ENCODE measurements at regions not wholly inside any gene's neighbourhood (a gene's known extent, or its start where the extent isn't known, plus 50 kb on each side); places are given as distances from the start of the nearest gene placed in this dataset.
"Not testable (repeated sequence)": the region's sequence is repeated elsewhere in the genome, so short reads cannot be mapped to it uniquely, and the experiment has no call there.

DNA sequence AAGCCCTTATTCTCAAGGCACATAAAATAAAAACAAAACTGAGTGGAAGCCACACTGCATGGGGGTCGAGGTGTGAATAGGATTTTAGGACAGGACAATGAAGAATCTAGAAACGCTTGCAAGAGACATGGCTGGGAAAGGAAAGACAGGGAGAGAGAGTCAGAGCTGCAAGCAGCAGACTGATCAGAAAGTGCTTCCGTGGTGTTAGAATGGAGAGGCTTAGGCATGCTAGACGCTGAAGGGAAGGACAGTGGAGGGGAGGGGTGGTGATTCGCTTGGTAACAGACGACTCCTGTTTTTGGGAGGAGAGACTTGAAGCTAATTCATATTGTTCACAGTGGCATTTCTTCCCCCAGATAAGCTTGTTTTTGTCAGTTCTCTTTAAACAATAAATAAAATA, 173.5 kb downstream of the AIPL1 start:
- Histone ChIP-seq H3K27me3 (ENCODE audit: control insufficient read depth, insufficient read depth, low read length) (peaks cover 2% of the 10 kb centered on the region), H3K4me3 (ENCODE audit: low read length) (no peak overlapping the region), H3K4me1 (ENCODE audit: control insufficient read depth, insufficient read depth, low read length) (no peaks in the 10 kb centered on the region), H3K36me3 (ENCODE audit: control insufficient read depth, insufficient read depth, low read length) (no peaks in the 10 kb centered on the region), H3K9me3 (ENCODE audit: control insufficient read depth, low read depth, low read length) (no peaks in the 10 kb centered on the region), H3K27ac (ENCODE audit: low read length) (no peak overlapping the region)
- no peak for DNase-seq
- 27% methylated on average over 2 of the region's 6 CpGs for WGBS (ENCODE audit: insufficient coverage, low lambda C conversion rate)

DNA sequence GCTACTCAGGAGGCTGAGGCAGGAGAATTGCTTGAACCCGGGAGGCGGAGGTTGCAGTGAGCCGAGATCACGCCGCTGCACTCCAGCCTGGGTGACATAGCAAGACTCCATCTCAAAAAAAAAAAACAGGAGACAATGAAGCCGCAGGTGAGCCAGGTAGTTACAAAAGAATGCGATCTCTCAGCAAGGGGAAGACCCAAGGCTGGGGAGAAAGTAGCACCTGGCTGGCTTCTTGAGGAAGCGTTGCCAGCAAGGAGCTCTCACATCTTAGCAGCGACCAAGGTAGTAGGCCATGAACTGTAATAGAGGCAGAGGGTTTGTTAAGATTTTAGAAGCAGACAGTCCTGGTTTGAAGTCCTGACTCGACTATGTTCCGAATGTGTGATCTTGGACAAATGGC, 175.0 kb downstream of the AIPL1 start:
- Histone ChIP-seq H3K4me3 (ENCODE audit: low read length) (no peak overlapping the region), H3K27me3 (ENCODE audit: control insufficient read depth, insufficient read depth, low read length) (peaks cover 2% of the 10 kb centered on the region), H3K4me1 (ENCODE audit: control insufficient read depth, insufficient read depth, low read length) (no peaks in the 10 kb centered on the region), H3K27ac (ENCODE audit: low read length) (no peak overlapping the region), H3K36me3 (ENCODE audit: control insufficient read depth, insufficient read depth, low read length) (no peaks in the 10 kb centered on the region), H3K9me3 (ENCODE audit: control insufficient read depth, low read depth, low read length) (no peaks in the 10 kb centered on the region)
- no peak for DNase-seq
- WGBS (ENCODE audit: insufficient coverage, low lambda C conversion rate) = no CpG with 5 or more reads among the region's 11 CpGs

DNA sequence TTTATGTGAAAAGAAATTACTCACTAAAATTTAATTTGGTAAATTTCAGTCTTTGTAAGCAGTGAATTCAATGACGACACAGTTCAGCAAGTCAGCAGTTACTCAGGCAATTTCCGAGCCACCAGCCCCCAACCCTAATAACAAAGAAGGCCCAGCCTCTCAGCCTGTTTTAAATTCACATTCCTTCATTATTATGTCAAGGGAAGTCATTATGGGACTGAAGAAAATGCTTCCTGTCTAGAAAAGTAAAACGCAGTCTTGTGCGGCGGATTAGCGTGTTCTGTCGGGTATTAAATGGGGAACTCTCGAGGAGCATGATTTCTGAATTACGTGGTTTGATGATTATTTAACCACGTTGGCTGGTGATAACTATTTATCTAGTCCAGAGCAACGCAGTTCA, 177.6 kb downstream of the AIPL1 start:
- H3K4me1 ChIP-seq (ENCODE audit: control insufficient read depth, insufficient read depth, low read length) = no peaks in the 10 kb centered on the region

DNA sequence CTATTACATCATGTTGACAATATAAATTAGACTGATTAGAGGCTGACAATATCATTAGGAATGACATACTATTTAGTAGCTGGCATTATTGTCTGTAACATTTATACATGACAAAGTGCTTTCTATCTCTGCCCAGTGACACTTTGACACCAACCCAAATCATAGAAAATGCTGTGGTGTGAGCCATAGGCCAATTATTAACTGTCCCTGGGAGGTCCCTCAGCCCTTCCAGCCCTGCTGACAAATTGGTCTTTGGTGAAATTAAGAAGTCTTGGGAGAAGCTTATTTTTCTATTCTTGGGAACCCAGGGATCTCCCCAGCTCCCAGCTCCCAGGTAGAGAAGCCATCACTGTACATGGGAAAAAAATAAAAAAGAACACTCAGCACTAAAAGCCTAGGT, 179.6 kb downstream of the AIPL1 start:
- DNase-seq = no peak
- no peaks in the 10 kb centered on the region for H3K36me3 ChIP-seq (ENCODE audit: control insufficient read depth, insufficient read depth, low read length)
- no peaks in the 10 kb centered on the region for H3K9me3 ChIP-seq (ENCODE audit: control insufficient read depth, low read depth, low read length)
- no peaks in the 10 kb centered on the region for H3K4me1 ChIP-seq (ENCODE audit: control insufficient read depth, insufficient read depth, low read length)
- peaks cover 2% of the 10 kb centered on the region for H3K27me3 ChIP-seq (ENCODE audit: control insufficient read depth, insufficient read depth, low read length)
- no peak overlapping the region for H3K4me3 ChIP-seq (ENCODE audit: low read length)
- H3K27ac ChIP-seq (ENCODE audit: low read length) = no peak overlapping the region

More for the DNA sequence above, 177.6 kb downstream of the AIPL1 start:
- Histone ChIP-seq H3K27me3 (ENCODE audit: control insufficient read depth, insufficient read depth, low read length) (peaks cover 2% of the 10 kb centered on the region), H3K9me3 (ENCODE audit: control insufficient read depth, low read depth, low read length) (no peaks in the 10 kb centered on the region), H3K27ac (ENCODE audit: low read length) (no peak overlapping the region), H3K4me3 (ENCODE audit: low read length) (no peak overlapping the region), H3K36me3 (ENCODE audit: control insufficient read depth, insufficient read depth, low read length) (no peaks in the 10 kb centered on the region)
- WGBS (ENCODE audit: insufficient coverage, low lambda C conversion rate) = 50% methylated on average over 1 of the region's 11 CpGs
- DNase-seq = no peak

DNA sequence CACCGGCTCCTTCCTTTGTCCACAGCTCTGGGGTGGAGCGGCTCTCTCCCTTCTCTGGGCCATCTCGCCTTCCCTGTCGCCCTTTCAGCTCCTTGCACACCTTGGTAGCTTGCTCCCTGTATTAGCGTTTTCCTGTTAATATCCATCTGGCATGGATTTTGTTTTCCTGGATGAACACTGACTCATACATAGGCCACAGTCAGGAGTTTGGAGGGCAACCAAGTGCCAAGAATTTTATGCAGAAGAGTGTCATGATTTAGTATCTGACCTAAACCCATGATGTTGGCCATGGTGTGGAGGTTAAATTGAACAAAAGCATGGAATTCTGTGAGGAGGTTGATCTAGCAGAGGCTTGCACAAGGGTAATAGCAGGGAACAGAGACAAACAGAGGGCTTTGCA, 180.9 kb downstream of the AIPL1 start:
- no CpG with 5 or more reads among the region's 5 CpGs for WGBS (ENCODE audit: insufficient coverage, low lambda C conversion rate)
- H3K9me3 ChIP-seq (ENCODE audit: control insufficient read depth, low read depth, low read length) = no peaks in the 10 kb centered on the region
- H3K36me3 ChIP-seq (ENCODE audit: control insufficient read depth, insufficient read depth, low read length) = no peaks in the 10 kb centered on the region
- DNase-seq = no peak
- H3K4me3 ChIP-seq (ENCODE audit: low read length) = no peak overlapping the region
- no peaks in the 10 kb centered on the region for H3K4me1 ChIP-seq (ENCODE audit: control insufficient read depth, insufficient read depth, low read length)
- peaks cover 2% of the 10 kb centered on the region for H3K27me3 ChIP-seq (ENCODE audit: control insufficient read depth, insufficient read depth, low read length)
- H3K27ac ChIP-seq (ENCODE audit: low read length) = no peak overlapping the region

DNA sequence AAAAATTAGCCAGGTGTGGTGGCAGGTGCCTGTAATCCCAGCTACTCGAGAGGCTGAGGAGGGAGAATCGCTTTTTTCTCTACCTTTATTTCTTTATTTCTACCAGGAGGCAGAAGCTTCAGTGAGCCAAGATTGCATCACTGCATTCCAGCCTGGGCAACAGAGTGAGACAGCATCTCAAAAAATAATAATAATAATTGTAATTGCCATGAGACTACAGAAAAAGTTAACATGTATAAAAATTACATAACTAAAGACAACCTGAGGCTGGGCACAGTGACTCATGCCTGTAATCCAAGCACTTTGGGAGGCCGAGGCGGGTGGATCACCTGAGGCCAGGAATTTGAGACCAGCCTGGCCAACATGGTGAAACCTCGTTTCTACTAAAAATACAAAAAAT, 181.5 kb downstream of the WSCD1 start:
- not testable (repeated sequence) for DNase-seq; H3K27me3 ChIP-seq (ENCODE audit: control insufficient read depth, insufficient read depth, low read length); H3K36me3 ChIP-seq (ENCODE audit: control insufficient read depth, insufficient read depth, low read length); H3K9me3 ChIP-seq (ENCODE audit: control insufficient read depth, low read depth, low read length); H3K4me1 ChIP-seq (ENCODE audit: control insufficient read depth, insufficient read depth, low read length); H3K27ac ChIP-seq (ENCODE audit: low read length); H3K4me3 ChIP-seq (ENCODE audit: low read length)
- no CpG with 5 or more reads among the region's 5 CpGs for WGBS (ENCODE audit: insufficient coverage, low lambda C conversion rate)

DNA sequence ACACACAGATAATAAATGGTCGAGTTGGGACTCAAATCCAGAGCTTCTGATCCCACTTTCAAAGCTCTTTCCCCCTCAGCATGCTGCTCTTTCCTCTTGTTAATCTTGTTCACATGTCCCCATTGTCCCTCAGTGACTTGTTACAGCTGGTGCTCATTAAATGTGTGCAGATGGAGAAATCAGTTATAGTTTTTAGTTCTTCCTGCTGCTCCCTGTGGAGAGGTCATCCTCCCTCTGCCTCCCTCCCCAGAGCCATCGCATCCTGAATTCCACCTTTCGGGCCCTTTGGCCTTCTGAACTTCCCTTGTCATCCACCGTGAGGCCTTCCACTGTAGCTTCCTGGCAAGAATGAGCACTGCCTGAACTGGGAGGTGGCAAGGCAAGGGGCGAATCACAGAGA, 179.6 kb downstream of the WSCD1 start:
- WGBS (ENCODE audit: insufficient coverage, low lambda C conversion rate) = 73% methylated on average over 3 of the region's 5 CpGs
- Histone ChIP-seq H3K4me3 (ENCODE audit: low read length) (no peak overlapping the region), H3K4me1 (ENCODE audit: control insufficient read depth, insufficient read depth, low read length) (no peaks in the 10 kb centered on the region), H3K27me3 (ENCODE audit: control insufficient read depth, insufficient read depth, low read length) (no peaks in the 10 kb centered on the region), H3K9me3 (ENCODE audit: control insufficient read depth, low read depth, low read length) (no peaks in the 10 kb centered on the region), H3K36me3 (ENCODE audit: control insufficient read depth, insufficient read depth, low read length) (no peaks in the 10 kb centered on the region), H3K27ac (ENCODE audit: low read length) (no peak overlapping the region)
- DNase-seq = no peak

DNA sequence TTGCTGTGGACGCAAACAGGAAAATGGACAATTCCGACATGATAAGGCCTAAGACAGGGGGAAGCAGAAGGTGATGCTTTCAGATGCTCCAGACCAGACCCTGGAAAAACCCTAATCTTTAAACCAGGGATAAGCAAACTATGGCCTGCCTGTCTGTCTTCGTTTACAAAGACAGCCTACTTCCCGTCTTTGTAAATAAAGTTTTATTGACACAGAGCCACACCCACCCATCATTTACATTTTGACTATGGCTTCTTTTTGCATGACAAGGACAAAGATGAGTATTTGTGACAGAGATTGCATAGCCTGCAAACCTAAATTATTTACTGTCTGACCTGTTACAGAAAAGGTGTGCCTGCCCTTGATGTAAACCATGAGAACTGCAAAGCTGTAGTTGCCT, 177.9 kb downstream of the WSCD1 start:
- H3K27ac ChIP-seq (ENCODE audit: low read length) = no peak overlapping the region
- no peak overlapping the region for H3K4me3 ChIP-seq (ENCODE audit: low read length)
- WGBS (ENCODE audit: insufficient coverage, low lambda C conversion rate) = 55% methylated on average over 2 of the region's 4 CpGs
- DNase-seq = no peak
- H3K9me3 ChIP-seq (ENCODE audit: control insufficient read depth, low read depth, low read length) = no peaks in the 10 kb centered on the region
- no peaks in the 10 kb centered on the region for H3K36me3 ChIP-seq (ENCODE audit: control insufficient read depth, insufficient read depth, low read length)
- H3K4me1 ChIP-seq (ENCODE audit: control insufficient read depth, insufficient read depth, low read length) = no peaks in the 10 kb centered on the region
- no peaks in the 10 kb centered on the region for H3K27me3 ChIP-seq (ENCODE audit: control insufficient read depth, insufficient read depth, low read length)

DNA sequence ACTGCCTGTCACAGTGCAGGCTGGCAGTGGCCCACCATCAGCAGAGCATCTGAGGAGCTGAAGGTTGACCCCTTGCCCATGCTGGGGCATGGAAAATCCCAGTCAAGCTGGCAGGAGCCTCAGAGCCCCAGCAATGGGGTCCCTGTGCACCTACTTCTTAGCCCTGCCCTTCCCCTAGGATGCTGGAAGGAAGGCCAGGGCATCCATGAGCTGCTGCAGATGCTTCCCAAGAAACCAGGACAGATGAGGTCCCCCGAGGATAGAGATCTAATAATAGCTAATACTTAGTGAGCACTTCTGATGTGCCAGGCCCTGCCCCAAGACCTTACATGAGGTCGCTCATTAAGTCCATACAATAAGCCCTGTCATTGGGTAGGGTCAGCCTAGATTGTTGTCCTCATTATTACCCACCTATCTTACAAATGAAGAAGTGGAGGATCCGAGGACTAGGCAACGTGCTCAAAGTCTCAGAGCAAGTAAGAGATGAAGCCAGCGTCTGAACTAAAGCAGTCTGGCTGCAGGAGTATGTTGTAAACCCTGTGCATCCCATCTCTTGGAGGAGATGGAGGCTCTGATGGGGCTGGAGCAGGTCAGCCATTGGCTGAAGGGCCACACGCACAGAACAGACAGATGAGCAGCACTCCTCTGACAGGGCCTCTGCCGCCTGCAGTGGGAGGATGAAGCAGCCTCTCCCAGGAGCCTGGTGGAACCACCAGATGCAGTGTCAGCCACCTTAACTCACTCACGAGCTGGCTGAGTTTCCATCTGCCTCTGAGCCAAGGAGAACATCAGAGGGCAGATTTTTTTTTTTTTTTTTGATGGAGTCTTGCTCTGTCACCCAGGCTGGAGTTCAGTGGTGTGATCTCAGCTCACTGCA, 175.4 kb downstream of the WSCD1 start:
- H3K4me1 ChIP-seq (ENCODE audit: control insufficient read depth, insufficient read depth, low read length) = no peaks in the 10 kb centered on the region
- H3K36me3 ChIP-seq (ENCODE audit: control insufficient read depth, insufficient read depth, low read length) = no peaks in the 10 kb centered on the region
- WGBS (ENCODE audit: insufficient coverage, low lambda C conversion rate) = 100% methylated on average over 1 of the region's 8 CpGs

DNA sequence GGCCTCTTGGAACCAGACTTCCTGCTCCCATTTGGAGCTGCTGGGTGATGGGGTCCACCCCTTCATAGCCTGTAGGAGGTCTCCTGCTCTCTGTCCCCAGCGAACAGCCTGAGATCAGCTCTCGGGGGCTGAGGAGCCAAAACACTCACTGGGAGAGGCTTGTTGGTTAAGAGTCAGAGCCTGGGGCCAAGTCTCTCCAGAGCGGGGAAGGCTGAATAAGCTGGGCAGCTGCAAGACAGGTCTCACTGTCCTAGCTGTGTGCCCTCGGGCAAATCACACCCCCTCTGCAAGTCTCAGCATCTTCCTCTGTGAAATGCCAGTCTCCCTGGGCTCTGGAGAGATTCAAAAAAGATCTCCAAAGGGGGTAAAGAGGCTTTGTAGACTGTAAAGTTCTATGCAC, 174.6 kb downstream of the WSCD1 start:
- Histone ChIP-seq H3K4me3 (ENCODE audit: low read length) (no peak overlapping the region), H3K36me3 (ENCODE audit: control insufficient read depth, insufficient read depth, low read length) (no peaks in the 10 kb centered on the region), H3K27me3 (ENCODE audit: control insufficient read depth, insufficient read depth, low read length) (no peaks in the 10 kb centered on the region), H3K4me1 (ENCODE audit: control insufficient read depth, insufficient read depth, low read length) (no peaks in the 10 kb centered on the region), H3K27ac (ENCODE audit: low read length) (no peak overlapping the region), H3K9me3 (ENCODE audit: control insufficient read depth, low read depth, low read length) (no peaks in the 10 kb centered on the region)
- DNase-seq = no peak
- WGBS (ENCODE audit: insufficient coverage, low lambda C conversion rate) = no CpG with 5 or more reads among the region's 4 CpGs

More for the DNA sequence above, 175.4 kb downstream of the WSCD1 start:
- H3K27ac ChIP-seq (ENCODE audit: low read length) = no peak overlapping the region
- no peak for DNase-seq
- no peaks in the 10 kb centered on the region for H3K27me3 ChIP-seq (ENCODE audit: control insufficient read depth, insufficient read depth, low read length)
- no peaks in the 10 kb centered on the region for H3K9me3 ChIP-seq (ENCODE audit: control insufficient read depth, low read depth, low read length)
- no peak overlapping the region for H3K4me3 ChIP-seq (ENCODE audit: low read length)

DNA sequence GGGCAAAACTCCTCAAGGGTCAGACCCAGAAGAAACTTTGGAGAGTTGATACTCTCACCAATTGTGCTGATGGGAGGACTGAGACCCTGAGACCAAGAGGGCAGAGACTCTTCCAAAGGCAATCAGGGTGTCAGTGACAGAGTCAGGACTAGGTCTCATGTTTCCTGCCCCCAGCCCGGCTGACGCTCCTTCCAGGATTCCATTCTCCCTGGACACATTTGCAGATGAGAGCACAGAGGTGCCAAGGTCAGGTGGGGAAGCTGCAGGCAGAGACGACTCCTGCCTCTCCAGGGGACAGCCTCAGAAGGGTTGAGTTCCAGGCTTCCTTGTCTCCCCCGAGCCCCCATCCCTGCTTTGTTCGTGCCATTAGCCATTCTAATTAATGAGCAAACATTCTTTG, 174.1 kb downstream of the WSCD1 start:
- Histone ChIP-seq H3K27me3 (ENCODE audit: control insufficient read depth, insufficient read depth, low read length) (no peaks in the 10 kb centered on the region), H3K4me1 (ENCODE audit: control insufficient read depth, insufficient read depth, low read length) (no peaks in the 10 kb centered on the region), H3K27ac (ENCODE audit: low read length) (no peak overlapping the region), H3K36me3 (ENCODE audit: control insufficient read depth, insufficient read depth, low read length) (no peaks in the 10 kb centered on the region), H3K4me3 (ENCODE audit: low read length) (no peak overlapping the region), H3K9me3 (ENCODE audit: control insufficient read depth, low read depth, low read length) (no peaks in the 10 kb centered on the region)
- WGBS (ENCODE audit: insufficient coverage, low lambda C conversion rate) = no CpG with 5 or more reads among the region's 5 CpGs
- DNase-seq = no peak

All from large intestine (tissue), 3 donors.